Endothelial cell (in vitro differentiated cells): ENCODE measurements at regions not wholly inside any gene's neighbourhood (a gene's known extent, or its start where the extent isn't known, plus 50 kb on each side); places are given as distances from the start of the nearest gene placed in this dataset.

Experiments
- DNase-seq: peaks from one replicate; pipeline ENCODE4 v3.0.0; 2021; ENCODE audit warnings: low spot score
- H3K27ac Mint-ChIP-seq: one replicate; pipeline ENCODE4 v1.8.0; 2021; ENCODE audit warnings: mixed read lengths, inconsistent platforms; ENCODE audit not compliant: unreplicated experiment
- H3K27me3 Mint-ChIP-seq: one replicate; pipeline ENCODE4 v1.8.0; 2021; ENCODE audit warnings: mild to moderate bottlenecking, moderate library complexity, mixed read lengths, inconsistent platforms; ENCODE audit not compliant: unreplicated experiment
- H3K36me3 Mint-ChIP-seq: one replicate; pipeline ENCODE4 v1.8.0; 2021; ENCODE audit warnings: mild to moderate bottlenecking, low read depth, mixed read lengths, inconsistent platforms; ENCODE audit not compliant: unreplicated experiment
- H3K4me1 Mint-ChIP-seq: one replicate; pipeline ENCODE4 v1.8.0; 2021; ENCODE audit warnings: mild to moderate bottlenecking, mixed read lengths, inconsistent platforms; ENCODE audit not compliant: unreplicated experiment
- H3K4me3 Mint-ChIP-seq: one replicate; pipeline ENCODE4 v1.8.0; 2021; ENCODE audit warnings: mild to moderate bottlenecking, mixed read lengths, inconsistent platforms; ENCODE audit not compliant: unreplicated experiment
- H3K9me3 Mint-ChIP-seq: one replicate; pipeline ENCODE4 v1.8.0; 2021; ENCODE audit warnings: mixed read lengths, inconsistent platforms; ENCODE audit not compliant: unreplicated experiment
- TF ChIP-seq, protein P1 (sequence below): fragments of 200-600 bp; sonication (generic); IDR thresholded peaks from one replicate; pipeline ENCODE4 v1.5.0; 2021; ENCODE audit warnings: antibody characterized with exemption; ENCODE audit not compliant: unreplicated experiment

DNA sequence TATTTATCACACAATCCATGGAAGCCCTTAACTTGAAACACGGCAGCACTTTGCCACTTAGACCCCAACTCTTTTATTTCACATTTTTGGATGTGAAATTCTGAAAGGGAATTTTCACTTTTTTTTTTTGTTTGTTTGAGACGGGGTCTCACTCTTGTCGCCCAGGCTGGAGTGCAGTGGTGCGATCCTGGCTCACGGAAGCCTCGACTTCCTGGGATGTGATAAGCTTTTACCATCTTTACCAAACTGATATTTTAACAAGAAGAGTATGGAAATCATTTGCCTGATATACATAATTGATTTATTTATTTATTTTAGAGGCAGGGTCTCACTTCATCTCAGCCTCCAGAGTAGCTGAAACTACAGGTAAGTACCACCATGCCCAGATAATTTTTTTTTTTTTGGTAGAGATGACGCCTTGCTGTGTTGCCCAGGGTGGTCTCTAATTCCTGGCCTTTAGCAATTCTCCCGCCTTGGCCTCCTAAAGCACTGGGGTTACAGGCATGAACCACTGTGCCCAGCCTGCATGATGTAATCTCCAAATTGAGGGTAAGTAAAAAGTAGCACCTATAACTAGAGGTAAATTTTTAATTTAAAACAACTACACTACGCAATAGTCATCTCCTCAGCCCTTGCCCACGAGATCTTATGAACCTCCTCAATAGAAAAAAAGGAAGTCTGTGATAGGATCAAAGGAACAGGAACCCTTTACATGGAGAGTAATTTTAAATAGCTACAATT is 180.7 kb upstream of the KLF14 start:
- no peak overlapping the region for H3K27ac Mint-ChIP-seq
- H3K4me1 Mint-ChIP-seq, result peaks cover 24% of the 10 kb centered on the region
- TF ChIP-seq, protein P1, sequence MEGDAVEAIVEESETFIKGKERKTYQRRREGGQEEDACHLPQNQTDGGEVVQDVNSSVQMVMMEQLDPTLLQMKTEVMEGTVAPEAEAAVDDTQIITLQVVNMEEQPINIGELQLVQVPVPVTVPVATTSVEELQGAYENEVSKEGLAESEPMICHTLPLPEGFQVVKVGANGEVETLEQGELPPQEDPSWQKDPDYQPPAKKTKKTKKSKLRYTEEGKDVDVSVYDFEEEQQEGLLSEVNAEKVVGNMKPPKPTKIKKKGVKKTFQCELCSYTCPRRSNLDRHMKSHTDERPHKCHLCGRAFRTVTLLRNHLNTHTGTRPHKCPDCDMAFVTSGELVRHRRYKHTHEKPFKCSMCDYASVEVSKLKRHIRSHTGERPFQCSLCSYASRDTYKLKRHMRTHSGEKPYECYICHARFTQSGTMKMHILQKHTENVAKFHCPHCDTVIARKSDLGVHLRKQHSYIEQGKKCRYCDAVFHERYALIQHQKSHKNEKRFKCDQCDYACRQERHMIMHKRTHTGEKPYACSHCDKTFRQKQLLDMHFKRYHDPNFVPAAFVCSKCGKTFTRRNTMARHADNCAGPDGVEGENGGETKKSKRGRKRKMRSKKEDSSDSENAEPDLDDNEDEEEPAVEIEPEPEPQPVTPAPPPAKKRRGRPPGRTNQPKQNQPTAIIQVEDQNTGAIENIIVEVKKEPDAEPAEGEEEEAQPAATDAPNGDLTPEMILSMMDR, result no peak

DNA sequence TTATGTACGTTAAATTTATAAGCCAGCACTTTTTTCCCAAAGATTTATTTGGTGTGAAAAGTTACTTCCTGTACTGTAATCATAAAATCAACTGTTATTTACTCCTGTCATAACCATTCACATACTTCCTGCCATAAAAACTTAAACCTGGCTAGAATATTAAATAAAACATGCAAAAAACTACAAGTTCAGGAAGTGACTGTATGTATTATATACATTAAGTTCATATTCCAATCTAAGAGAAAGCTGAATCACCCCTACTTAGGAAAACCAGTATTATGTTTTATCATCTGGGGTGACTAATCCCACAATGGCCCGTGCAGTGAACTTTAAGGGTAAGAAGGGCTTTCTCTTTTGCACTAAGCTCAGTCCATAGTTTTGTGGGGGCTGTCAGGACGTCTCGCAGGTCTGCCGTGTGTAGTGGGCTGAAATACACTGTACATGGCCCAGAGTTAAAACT is 183.7 kb upstream of the KLF14 start:
- no peak for DNase-seq
- no peak overlapping the region for H3K4me3 Mint-ChIP-seq
- H3K4me1 Mint-ChIP-seq, result peaks cover 8% of the 10 kb centered on the region
- TF ChIP-seq, protein P1, result no peak
- H3K27ac Mint-ChIP-seq, result no peak overlapping the region
- H3K36me3 Mint-ChIP-seq, result no peaks in the 10 kb centered on the region
- H3K9me3 Mint-ChIP-seq, result no peaks in the 10 kb centered on the region
- H3K27me3 Mint-ChIP-seq, result peaks cover 1% of the 10 kb centered on the region

More for the DNA sequence above, 180.7 kb upstream of the KLF14 start:
- Mint-ChIP-seq H3K36me3 (no peaks in the 10 kb centered on the region), H3K9me3 (no peaks in the 10 kb centered on the region), H3K4me3 (no peak overlapping the region), H3K27me3 (no peaks in the 10 kb centered on the region)
- DNase-seq, result no peak

DNA sequence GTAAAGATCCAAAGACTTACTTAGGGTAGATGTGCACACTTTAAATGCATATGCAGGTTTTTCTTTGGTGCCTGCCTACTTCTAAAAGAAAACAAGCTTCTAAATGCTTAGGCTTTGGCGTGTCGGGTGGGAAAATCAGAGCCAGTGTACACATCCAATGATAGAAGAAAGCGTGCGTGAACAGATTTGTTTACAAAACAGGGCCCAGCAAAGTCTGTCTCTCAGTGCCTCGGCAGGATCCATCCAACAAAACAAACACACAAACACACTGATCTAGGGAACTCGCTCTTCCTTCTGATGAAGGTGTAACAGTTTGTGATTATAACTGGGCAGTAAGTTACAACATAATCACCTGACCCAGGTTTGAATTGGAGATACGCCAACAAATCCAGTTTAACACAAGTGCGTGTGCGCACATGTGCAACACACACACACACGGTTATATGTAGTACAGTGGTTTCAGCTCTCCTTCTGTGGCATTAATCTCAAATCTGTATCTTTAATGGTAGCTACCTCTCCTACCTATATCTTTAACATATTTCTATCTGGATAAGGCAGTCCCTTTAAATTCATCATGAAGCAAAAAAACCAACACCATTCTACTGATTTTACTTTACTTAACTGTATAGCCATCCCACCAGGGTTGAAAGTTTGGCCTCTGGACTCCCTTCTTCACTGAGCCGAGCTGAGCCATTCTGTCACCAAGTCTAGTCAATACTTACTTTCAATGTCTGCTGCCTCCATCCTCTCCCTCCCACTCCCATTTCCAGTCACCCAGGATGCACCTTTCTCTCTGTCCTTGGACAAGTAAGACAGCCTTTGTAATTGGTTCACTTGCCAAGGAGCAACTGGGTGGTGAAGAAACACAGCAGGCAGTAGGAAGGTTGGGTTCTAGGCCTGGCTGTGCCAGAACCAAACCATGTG is 184.4 kb upstream of the KLF14 start:
- H3K4me1 Mint-ChIP-seq, result peaks cover 2% of the 10 kb centered on the region
- peaks cover 1% of the 10 kb centered on the region for H3K27me3 Mint-ChIP-seq
- no peak overlapping the region for H3K4me3 Mint-ChIP-seq
- no peaks in the 10 kb centered on the region for H3K36me3 Mint-ChIP-seq
- no peak overlapping the region for H3K27ac Mint-ChIP-seq
- TF ChIP-seq, protein P1, result no peak
- no peaks in the 10 kb centered on the region for H3K9me3 Mint-ChIP-seq
- no peak for DNase-seq

DNA sequence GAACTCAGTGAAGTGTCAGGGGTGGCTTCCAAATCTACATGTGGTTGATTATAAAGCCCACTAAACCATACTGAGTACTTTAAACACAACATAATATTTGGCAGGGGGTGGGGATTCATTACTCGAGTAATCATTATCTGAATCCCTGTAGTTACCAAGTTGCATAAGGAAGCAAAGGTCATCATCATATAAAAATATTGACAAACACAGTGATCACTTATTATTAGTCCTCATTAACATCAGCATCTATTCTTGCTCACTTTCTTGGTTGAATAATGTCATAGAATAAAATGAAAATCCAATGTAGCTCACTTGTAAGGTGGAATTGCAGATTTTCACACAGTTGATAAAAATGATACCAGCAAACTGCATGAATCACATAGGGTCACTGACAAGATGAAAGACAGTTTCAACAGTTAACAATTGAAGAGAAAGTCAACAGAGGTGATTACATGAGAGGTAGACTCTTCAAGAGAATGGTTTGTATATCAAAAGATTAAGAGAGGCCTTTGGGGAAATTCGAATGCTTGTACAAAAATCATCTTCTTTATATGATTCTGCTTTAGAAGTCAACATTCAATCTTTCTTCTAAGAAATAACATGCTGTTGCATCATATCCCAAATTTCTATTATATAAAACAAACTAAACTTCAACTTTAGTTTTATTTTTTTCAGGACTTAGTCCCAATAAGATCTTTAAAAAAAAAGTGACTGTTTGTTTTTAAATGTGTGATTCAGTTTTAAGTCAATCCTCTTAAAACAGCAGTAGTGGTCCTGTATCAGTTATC is 185.5 kb upstream of the KLF14 start:
- TF ChIP-seq, protein P1, result no peak
- no peaks in the 10 kb centered on the region for H3K36me3 Mint-ChIP-seq
- no peaks in the 10 kb centered on the region for H3K9me3 Mint-ChIP-seq
- no peak for DNase-seq
- peaks cover 1% of the 10 kb centered on the region for H3K27me3 Mint-ChIP-seq
- no peaks in the 10 kb centered on the region for H3K4me1 Mint-ChIP-seq
- H3K4me3 Mint-ChIP-seq, result no peak overlapping the region
- no peak overlapping the region for H3K27ac Mint-ChIP-seq
